ENCODE measurements at regions not wholly inside any gene's neighbourhood (a gene's known extent, or its start where the extent isn't known, plus 50 kb on each side); places are given as distances from the start of the nearest gene placed in this dataset.
A peak's percentile ranks its signal among the peaks of the same experiment; 100 is the strongest.

DNA sequence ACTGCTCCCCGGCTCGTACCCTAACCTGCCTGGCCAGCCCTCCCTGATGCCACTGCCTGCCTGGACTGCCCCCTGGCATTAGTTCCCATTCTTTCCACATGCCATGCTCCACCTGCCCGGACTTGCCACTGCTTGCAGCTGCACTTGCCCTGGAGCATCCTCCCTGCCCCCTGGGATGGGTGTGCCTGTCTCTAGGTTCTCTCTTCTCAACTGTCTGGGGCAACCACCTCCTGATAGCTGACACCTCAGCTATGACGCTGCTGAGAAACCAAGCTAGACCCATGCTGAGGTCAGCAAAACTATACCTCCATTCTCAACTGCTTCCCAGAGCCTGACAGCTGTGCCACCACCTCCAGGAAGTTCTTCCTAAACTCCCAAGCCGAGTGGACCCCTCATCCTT, 72.1 kb downstream of the PERP start:
- Histone ChIP-seq H3K4me3 (no peak overlapping the region), H3K27ac (peak overlapping the region in 20 of 21 experiments; percentile 41 to 88 (median 78))

GRCh38 chr6:138036111-138036510, 71.1 kb downstream of the PERP start:
- H3K27ac ChIP-seq, result peak overlapping the region in 18 of 21 experiments; percentile 47 to 88 (median 73)
- H3K4me3 ChIP-seq, result no peak overlapping the region

- peak overlapping the region in 12 of 21 experiments; percentile 22 to 83 (median 74) for H3K27ac ChIP-seq
- H3K4me3 ChIP-seq, result no peak overlapping the region
These were observed 70.2 kb downstream of the PERP start for GRCh38 chr6:138037009-138037504.

GRCh38 chr6:138038142-138038870, 68.9 kb downstream of the PERP start:
- no peak overlapping the region for H3K4me3 ChIP-seq
- no peak overlapping the region for H3K27ac ChIP-seq
